Activated CD4-positive, alpha-beta T cell treated with anti-CD3 and anti-CD28 coated beads, Interleukin-2, Interleukin-4, amounts not matched to agents 100 ng/mL and 50 ng/mL, durations not matched to agents 16 hours and 8 hours (primary cell): ENCODE measurements at regions not wholly inside any gene's neighbourhood (a gene's known extent, or its start where the extent isn't known, plus 50 kb on each side); places are given as distances from the start of the nearest gene placed in this dataset.
"Not testable (repeated sequence)": the region's sequence is repeated elsewhere in the genome, so short reads cannot be mapped to it uniquely, and the experiment has no call there.

Experiments
- DNase-seq: peaks from one replicate; pipeline ENCODE4 v3.0.0-alpha.2; 2020; ENCODE audit warnings: low spot score

DNA sequence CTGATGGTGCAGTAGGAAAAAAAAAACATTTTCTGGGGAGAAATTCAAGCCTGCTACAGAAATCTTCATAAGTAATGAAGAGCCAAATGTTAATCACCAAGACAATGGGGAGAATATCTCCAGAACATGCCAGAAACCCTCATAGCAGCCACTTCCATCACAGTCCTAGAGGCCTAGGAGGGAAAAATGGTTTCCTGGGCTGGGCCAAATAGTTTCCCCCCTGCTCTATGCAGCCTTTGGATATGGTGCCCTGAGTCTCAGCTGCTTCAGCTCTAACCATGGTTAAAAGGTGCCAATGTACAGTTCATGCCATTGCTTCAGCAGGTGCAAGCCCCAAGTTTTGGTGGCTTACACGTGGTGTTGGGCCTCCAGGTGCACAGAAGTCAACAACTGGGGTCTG is 113.1 kb downstream of the ZNF648 start:
- DNase-seq: no peak

DNA sequence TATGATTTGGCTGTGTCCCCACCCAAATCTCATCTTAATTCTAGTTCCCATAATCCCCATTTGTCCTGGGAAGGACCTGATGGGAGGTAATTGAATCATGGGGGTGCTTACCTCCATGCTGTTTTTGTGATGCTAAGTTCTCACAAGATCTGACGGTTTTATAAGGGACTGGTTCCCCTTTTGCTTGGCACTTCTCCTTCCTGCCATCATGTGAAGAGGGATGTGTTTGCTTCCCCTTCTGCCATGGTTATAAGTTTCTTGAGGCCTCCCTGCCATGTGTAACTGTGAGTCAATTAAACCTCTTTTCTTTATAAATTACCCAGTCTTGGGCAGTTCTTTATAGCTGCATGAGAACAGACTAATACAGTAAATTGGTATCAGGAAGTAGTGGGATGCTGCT is 114.1 kb downstream of the ZNF648 start:
- no peak for DNase-seq

DNA sequence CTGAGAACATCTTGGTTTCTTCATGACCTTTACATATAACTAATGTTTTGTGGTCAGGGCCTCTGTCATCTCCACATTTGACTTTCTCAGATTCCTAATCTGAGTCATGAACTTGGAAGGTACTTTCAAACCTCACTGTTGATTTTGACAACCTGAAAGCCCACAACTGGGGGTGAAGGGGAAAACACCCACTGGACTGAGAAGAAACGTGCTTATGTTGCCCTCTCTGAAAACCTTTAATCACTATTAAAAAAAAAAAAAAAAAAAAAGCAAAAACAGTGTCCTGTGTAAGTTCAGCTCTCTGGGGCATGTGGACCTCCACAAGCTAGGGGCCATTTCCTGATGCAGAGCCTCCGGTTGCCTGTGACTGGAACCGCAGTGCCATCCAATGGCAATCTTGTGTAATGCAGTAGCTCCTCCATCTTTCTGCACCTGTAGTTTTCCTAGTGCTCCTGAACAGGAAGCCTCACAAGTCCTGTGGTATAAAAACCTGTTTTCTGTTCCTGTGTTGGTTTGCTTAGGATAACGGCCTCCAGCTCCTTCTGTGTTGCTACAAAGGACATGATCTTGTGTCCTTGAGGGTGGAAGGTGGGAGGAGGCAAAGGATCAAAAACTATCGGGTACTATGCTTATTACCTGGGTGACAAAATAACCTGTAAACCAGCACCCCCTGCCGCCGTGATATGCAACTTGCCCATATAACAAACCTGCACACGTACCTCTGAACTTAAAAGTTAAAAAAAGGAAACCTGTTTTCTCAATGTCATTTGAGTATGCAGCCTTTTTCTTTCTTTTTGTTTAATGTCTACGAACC is 124.5 kb downstream of the ZNF648 start:
- peak; percentile 44 for DNase-seq

DNA sequence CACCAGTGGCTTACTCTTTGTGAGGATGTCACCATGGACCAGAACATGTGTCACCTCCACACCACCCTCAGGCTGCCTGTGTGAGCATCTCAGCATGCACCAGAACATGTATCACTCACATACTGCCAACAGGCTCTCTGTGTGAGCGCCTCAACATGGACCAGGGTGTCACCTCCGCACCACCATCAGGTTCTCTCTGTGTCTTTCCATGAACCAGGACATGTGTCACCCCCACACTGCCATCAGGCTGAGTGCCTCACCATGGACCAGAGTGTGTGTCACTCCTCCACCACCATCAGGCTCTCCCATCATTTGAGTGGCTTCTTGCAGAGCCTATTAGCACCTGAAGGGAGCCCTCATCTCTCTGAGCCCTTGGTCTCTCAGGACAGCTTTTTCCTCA is 125.2 kb downstream of the ZNF648 start:
- DNase-seq: peak; percentile 1

DNA sequence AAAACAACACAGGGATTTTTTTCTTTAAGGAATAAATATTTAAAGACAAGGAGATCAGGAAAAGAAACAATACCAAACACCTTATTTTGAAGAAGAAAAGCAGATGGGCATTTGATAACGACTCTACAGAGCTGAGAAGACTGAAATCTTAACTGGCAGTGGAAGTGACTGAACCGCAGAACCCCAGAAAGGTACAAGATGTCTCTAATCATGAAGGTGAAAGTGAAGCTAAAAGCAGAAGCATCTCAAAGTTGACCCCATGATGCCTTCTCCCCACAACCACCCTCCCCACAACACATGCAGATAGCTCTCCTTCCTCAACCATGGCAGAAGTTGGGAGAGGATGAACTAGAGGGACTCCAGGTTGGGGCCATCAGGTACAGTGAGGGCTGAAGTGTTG is 129.6 kb downstream of the ZNF648 start:
- DNase-seq: no peak

DNA sequence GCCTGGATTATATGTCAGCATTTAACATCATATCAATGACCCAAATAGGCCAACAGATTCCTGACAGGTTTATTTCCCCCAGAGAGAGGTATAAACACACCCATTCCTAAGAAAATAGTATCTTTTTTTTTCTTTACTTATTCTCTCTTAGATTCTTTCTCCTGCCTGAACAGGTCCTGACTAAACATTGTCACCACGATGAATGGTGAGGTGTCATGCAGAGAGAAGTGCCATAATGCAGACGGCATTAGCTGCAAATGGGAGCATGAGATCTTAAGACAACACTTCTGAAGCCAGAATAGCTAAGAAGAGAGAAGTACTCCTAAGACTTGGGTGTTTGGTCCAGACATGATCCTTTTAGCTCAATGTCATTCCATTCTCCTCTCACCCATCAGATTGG is 131.3 kb downstream of the ZNF648 start:
- DNase-seq: no peak

DNA sequence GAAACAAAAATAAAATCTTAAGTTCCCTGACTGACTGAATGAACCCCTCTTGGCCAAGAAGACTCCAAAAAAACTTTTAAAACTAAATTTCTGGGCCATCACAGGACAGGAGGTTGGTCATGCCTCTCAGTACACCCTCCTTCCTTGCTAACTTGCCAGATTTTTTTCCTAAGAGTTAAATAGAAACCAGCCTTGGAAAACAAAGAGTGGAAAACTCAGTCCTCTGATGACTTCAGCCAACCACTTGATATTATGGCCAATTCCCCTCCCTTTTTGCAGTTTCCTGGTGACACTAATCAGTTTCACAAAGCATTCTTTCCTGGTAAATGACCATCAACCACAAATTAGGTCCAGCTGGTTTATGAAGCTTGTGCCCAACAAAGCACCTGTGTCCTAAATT is 134.8 kb downstream of the ZNF648 start:
- no peak for DNase-seq

DNA sequence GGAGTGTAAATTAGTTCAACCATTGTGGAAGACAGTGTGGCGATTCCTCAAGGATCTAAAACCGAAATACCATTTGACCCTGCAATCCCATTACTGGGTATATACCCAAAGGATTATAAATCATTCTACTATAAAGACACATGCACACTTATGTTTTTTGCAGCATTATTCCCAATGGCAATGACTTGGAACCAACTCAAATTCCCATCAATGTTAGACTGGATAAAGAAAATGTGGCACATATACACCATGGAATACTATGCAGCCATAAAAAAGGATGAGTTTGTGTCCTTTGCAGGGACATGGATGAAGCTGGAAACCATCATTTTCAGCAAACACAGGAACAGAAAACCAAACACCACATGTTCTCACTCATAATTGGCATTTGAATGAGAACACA is 137.5 kb downstream of the ZNF648 start:
- DNase-seq: not testable (repeated sequence)

DNA sequence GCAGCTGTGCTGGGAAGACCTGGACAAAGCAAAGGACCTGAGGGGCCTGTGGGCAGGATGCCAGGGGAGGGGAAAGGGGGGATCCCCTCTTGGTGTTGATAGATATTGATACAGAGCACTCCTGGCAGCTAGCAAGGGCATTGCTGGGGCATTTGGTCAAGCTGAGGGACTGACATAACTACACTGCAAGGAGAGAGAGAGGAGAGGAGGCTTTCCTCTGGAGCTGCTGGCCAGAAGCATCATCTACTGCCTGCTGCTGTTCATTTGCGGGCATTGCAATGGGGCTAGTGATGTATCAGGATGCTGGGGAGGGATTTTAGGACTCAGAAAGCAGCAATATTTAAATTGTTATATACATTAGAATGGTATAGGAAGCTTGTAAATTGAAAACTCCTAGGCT is 142.0 kb downstream of the ZNF648 start:
- no peak for DNase-seq

DNA sequence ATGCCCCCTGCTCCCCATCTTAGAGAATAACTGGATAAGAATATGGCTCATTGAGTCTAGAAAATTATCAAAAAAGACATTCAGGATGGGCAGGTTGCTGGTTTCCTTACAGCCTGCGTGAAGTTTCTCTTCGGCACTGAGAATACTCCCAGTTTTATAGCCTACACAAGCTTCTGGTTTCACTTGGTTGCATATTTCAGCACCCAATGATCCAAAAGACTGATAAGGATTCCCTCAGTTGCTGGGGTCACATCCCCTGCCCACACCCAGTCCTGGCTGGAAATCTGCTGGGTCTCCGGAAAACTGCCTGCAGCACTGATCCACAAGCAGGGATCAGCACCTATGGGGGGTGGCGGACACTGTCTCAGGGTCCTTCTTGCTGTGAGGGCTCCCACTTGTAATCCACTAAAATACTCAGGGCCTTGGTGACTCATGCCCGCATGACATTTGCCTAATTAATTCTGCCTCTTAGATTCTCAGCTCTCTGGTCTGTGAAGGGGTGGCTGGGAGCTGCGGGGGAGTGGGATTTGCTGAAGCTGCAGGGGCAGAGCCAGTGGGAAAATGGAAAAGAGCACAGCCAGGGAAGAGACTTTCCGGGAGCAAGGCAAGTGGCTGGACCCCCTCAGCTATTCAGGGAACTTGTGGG is 142.5 kb downstream of the ZNF648 start:
- no peak for DNase-seq

DNA sequence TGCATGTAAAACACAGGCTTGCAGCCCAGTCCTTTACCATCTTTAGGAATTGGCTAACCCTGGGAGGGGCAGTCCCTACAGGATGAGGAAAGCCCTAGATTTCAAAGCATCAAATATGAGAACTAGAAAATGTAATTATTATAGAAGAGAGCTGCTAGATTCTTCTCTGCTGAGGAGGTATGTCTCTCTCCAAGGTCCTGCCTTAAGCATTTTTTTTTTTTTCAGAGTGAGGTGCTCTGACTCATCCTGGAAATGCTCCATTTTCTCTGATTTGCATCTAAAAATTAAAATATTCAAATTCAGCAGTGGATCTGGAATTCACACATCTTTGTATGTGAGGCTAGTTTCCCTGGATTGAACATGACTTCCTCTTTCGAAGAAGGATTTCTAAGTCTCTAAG is 149.8 kb downstream of the ZNF648 start:
- DNase-seq: no peak

DNA sequence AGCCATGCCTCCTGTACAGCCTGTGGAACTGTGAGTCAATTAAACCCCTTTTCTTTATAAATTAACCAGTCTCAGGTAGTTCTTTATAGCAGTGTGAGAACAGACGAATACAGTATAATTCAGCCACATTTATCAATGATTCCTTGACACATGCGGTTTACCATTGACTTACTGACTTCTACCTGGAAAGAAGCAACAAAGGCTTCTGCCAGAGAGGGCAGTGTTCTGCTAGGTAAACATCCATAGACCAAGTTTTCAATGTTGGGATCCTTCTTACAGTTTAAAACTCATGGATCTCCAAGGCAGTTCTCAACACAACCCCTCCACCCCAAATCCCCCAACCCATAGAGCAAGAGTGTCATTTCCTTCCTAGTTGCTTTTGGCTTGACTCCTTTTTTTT is 150.6 kb downstream of the ZNF648 start:
- DNase-seq: no peak

DNA sequence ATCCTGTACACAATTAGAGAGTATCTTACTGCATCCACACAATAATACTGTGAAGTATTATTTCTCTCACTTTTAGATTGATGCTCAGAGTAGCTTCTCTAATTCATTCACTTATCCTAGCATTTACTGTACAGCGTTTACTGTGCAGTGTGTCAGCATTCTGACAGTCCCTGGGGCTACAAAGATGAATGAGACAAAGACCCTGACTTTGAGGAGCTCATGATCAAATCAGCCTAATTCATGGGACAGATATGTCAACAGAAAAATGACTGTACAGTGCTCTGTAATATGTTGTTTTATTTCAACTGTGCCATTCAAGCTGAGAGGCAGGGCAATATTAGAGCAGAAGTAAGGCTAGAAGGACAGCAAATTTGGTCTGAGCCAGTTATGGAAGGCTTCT is 152.5 kb downstream of the ZNF648 start:
- DNase-seq: no peak

DNA sequence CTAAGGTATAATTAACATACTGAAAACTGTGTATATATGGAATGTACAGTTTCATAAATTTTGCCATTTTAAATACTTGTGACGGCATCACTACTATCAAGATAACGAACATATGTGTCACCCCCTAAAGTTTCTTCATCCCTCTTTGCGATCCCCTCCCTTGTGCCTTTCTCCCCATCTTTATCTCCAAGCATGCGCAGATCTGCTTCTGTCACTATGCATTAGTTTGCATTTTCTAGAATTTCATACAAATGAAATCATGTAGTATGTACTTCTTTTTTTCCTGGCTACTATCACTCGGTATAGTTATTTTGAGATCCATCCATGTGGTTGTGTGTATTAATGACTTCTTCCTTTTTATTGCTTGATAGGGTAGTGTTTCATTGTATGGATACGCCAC is 154.9 kb downstream of the ZNF648 start:
- no peak for DNase-seq

DNA sequence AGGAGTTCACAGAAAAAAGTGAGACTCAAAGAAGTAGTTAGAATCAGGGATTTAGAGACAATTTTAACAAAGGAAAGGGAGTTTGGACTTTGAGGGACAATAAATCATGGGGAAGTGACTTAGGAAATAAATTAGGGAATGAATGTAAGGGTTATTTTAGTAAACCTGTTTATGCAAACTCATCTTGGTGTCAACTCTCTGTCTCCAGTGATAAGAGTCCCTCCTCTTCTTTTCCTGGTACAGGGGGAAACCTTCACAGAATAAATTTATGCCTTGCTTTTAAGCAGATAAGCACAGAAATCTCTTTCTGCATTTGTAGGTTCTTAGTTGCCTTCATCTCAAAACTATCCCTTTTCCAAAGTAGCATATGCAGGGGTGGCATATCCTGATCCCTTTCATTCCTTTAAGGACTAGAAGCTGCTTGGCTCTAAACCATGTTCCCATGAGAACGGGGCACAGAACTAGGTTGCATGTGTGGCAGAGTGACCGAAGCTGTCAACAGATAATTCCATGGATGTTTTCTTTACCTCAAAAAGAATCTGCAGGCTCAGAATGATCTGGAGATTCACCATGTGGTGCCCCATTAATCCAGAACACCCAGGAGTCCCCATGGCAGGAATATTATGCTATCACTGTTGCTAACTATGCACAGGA is 155.4 kb downstream of the ZNF648 start:
- DNase-seq: no peak

DNA sequence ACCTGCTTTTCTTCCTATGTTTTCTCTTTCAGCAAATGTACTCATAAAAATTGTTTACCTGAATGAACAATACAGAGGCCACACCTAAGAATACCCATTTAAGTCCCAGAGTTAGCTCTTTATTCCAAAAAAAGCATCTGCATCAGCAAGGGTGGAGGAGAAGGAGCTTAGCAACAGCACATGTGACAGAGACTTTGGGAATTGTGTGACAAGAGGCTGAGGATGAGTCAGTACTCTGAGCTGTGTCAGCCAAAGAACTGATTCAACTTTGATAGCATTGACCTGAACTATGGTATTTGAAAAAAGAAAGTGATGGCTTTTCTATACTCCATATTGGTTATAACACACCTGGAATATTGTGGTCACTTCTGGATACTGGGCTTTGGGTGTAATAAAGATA is 162.7 kb downstream of the ZNF648 start:
- no peak for DNase-seq

DNA sequence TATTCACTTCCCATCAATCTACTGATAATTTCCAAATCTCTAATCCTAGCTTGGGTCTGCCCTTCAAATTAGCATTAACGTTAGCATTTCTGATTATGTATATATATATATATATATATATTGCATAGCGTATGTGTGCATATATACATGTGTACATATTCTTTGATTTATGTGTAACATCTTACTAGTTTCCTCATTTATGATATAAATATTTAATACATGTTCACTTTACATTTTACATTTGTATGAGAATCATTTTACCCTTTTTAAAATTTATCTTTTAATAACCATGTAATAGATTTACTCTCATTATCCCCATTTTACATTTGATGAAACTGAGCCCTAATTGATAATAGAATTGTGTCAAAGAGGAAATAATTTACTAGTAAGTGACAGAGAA is 164.7 kb downstream of the ZNF648 start:
- no peak for DNase-seq

DNA sequence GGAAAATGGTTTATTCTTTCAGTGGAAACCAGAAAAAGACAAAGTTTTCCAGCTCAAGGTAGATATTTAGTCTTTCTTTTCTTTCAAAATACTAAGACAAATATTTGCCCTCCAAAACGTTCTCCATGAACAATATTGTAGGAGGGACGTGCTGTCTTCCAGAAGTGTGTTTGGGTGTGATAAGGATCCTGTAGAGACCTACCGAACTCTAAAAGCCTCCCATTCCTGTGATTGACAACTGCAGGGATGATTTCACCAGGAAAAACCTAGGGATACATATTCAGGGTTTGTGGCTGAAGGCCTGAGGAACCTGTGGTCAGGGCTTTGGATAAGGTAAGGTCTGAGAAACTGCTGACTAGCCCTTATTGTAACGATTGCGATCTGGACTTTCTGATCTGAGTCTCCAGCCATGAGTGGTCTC is 167.1 kb downstream of the ZNF648 start:
- DNase-seq: no peak

DNA sequence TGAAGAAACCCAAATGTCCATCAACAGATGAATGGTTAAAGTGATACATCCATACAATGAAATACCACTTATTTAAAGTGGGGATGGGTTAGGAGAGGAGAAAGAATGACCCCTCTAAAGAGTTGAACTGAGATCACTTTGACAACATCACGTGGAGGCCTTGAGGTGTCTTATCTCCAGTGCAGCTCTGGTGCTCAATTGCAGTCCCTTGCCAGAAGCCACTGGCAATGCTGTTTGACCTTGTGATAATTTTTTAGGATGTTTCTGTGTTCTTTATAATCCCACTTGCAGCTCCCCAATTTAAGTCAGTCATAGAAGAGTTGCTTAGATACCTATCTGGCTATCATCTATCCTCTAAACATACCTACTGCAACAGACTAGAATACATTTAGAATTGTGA is 167.6 kb downstream of the ZNF648 start:
- DNase-seq: no peak

DNA sequence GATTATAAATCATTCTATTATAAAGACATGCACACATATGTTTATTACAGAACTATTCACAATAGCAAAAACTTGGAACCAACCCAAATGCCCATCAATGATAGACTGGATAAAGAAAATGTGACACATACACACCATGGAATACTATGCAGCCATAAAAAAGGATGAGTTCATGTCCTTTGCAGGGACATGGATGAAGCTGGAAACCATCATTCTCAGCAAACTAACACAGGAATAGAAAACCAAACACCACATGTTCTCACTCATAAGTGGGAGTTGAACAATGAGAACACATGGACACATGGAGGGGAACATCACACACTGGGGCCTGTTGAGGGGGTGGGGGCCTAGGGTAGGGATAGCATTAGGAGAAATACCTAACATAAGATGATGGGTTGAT is 168.4 kb downstream of the ZNF648 start:
- DNase-seq: not testable (repeated sequence)

DNA sequence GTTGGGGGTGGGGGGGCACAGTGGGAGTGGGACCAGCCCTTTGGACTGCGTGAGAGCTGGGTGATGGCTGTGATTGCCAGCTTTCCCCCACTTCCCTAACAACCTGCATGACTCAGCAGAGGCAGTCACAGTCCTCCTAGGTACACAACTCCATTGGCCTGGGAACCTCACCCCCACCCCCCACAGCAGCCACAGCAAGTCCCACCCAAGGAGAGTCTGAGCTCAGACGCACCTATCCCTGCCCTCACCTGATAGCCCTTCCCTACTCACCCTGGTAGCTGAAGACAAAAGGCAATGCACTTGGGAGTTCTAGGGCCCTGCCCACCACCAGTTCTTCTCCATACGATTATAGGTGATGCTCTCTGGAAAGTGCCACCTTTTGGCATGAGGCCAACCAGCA is 188.9 kb downstream of the ZNF648 start:
- no peak for DNase-seq

DNA sequence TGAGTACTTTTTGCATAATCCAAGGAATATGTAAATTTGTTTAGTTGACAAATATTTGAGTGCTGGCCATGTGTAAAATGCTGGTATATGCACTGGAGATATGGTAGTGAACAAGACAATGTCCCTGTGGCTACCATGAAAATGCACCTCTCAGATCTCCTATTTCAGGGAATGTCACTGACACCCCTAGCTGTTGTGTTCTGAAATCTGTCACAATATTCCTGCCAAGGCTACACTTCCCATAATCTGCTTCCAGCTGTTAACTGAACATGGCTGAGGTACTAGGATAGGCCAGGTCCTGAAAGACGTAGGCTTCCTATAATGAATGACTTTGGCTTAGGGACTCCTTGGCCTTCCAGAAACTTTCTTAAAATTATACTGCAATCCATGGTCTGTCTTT is 197.8 kb downstream of the ZNF648 start:
- DNase-seq: no peak

DNA sequence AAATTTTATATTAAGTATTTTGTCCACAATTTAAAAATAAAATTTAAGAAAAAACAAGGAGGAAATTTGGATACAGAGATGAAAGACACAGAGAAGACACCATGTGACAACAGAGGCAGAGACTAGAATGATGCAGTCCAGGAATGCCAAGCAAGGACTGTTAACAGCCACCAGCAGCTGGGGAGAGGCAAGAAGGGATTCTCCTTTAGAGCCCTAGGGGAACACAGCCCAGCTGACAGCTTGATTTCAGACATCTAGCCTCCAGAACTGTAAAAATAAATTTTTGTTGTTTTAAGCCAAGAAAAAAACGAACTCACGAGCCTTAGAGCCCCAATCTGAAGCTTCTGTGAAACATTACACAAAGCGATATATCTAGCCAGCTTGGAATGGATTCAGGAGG is 198.5 kb downstream of the ZNF648 start:
- DNase-seq: no peak
